WTC11 (cell line): ENCODE measurements at regions not wholly inside any gene's neighbourhood (a gene's known extent, or its start where the extent isn't known, plus 50 kb on each side); places are given as distances from the start of the nearest gene placed in this dataset.

Experiments used
- ATAC-seq: fragments of 200-7000 bp; cut with Tn5 transposase; 2 replicates; pipeline ENCODE4 v1.10.0; 2021; ENCODE audit warnings: mild to moderate bottlenecking, moderate library complexity
- CTCF ChIA-PET: fragments of 300-600 bp; sonication (Branson Sonifier 250); formaldehyde crosslinking; loops from one replicate; lab custom pipeline; 2021; ENCODE audit warnings: antibody characterized with exemption; lab: Charles Lee
- POLR2A ChIA-PET: fragments of 350-600 bp; sonication (Branson Sonifier 250); formaldehyde crosslinking; loops from one replicate; lab custom pipeline; 2021; ENCODE audit warnings: antibody characterized with exemption; lab: Charles Lee
- DNase-seq: peaks from one replicate; pipeline ENCODE4 v3.0.0; 2021; ENCODE audit warnings: low spot score
- H3K27ac Mint-ChIP-seq: 2 replicates; pipeline ENCODE4 v1.8.0; 2021; ENCODE audit warnings: mixed read lengths
- H3K27me3 Mint-ChIP-seq: 2 replicates; pipeline ENCODE4 v1.8.0; 2021; ENCODE audit warnings: low read depth, mild to moderate bottlenecking, moderate library complexity, mixed read lengths
- H3K36me3 Mint-ChIP-seq: 2 replicates; pipeline ENCODE4 v1.8.0; 2021; ENCODE audit warnings: mixed read lengths
- H3K4me1 Mint-ChIP-seq: 2 replicates; pipeline ENCODE4 v1.8.0; 2022; ENCODE audit warnings: mixed read lengths
- H3K4me3 Mint-ChIP-seq: 2 replicates; pipeline ENCODE4 v1.8.0; 2021; ENCODE audit warnings: mild to moderate bottlenecking, moderate library complexity, mixed read lengths
- H3K9me3 Mint-ChIP-seq: 2 replicates; pipeline ENCODE4 v1.8.0; 2021; ENCODE audit warnings: mixed read lengths
- ATF1 ChIP-seq: sonication (generic); formaldehyde crosslinking; IDR thresholded peaks from 2 replicates; pipeline ENCODE4 v1.8.1; 2023; ENCODE audit warnings: mild to moderate bottlenecking, moderate library complexity, missing genetic modification reagents
- CBFB ChIP-seq: sonication (generic); formaldehyde crosslinking; IDR thresholded peaks from 2 replicates; pipeline ENCODE4 v1.8.1; 2022; ENCODE audit warnings: mild to moderate bottlenecking, low read depth, missing genetic modification reagents
- ESRRA ChIP-seq: sonication (generic); formaldehyde crosslinking; IDR thresholded peaks from 2 replicates; pipeline ENCODE4 v1.8.1; 2022; ENCODE audit warnings: mild to moderate bottlenecking, missing genetic modification reagents, borderline replicate concordance
- FOXP1 ChIP-seq: sonication (generic); formaldehyde crosslinking; IDR thresholded peaks from 2 replicates; pipeline ENCODE4 v1.8.0; 2022; ENCODE audit warnings: missing genetic modification reagents, mild to moderate bottlenecking, moderate library complexity, borderline replicate concordance
- GABPB1 ChIP-seq: sonication (generic); formaldehyde crosslinking; IDR thresholded peaks from 2 replicates; pipeline ENCODE4 v1.8.1; 2023; ENCODE audit warnings: mild to moderate bottlenecking, missing genetic modification reagents
- HMGA2 ChIP-seq: fragments of 250-450 bp; sonication (Bioruptor Pico); IDR thresholded peaks from 2 replicates; pipeline ENCODE4 v1.4.0; 2021; ENCODE audit warnings: mild to moderate bottlenecking, moderate library complexity
- JAZF1 ChIP-seq: fragments of 250-450 bp; sonication (Bioruptor Pico); IDR thresholded peaks from 2 replicates; pipeline ENCODE4 v1.9.0; 2021; ENCODE audit warnings: moderate library complexity, mild to moderate bottlenecking, inconsistent platforms
- JUN ChIP-seq: sonication (generic); formaldehyde crosslinking; IDR thresholded peaks from 2 replicates; pipeline ENCODE4 v1.8.0; 2023; ENCODE audit warnings: mild to moderate bottlenecking, missing genetic modification reagents
- KAT7 ChIP-seq: sonication (generic); formaldehyde crosslinking; IDR thresholded peaks from 2 replicates; pipeline ENCODE4 v1.8.1; 2023; ENCODE audit warnings: missing genetic modification reagents, mild to moderate bottlenecking, borderline replicate concordance
- MYBL2 ChIP-seq: sonication (generic); formaldehyde crosslinking; IDR thresholded peaks from 2 replicates; pipeline ENCODE4 v1.8.1; 2023; ENCODE audit warnings: mild to moderate bottlenecking, moderate library complexity, missing genetic modification reagents
- NR1H2 ChIP-seq: sonication (generic); formaldehyde crosslinking; IDR thresholded peaks from 2 replicates; pipeline ENCODE4 v1.9.0; 2021; ENCODE audit warnings: mild to moderate bottlenecking, moderate library complexity, missing genetic modification reagents
- PRDM15 ChIP-seq: sonication (generic); formaldehyde crosslinking; IDR thresholded peaks from 2 replicates; pipeline ENCODE4 v1.8.0; 2022; ENCODE audit warnings: missing genetic modification reagents
- PRRX2 ChIP-seq: fragments of 250-450 bp; sonication (Bioruptor Pico); IDR thresholded peaks from 2 replicates; pipeline ENCODE4 v1.8.0; 2021; ENCODE audit warnings: mild to moderate bottlenecking
- SOX15 ChIP-seq: fragments of 250-450 bp; sonication (Bioruptor Pico); IDR thresholded peaks from 2 replicates; pipeline ENCODE4 v1.9.0; 2021; ENCODE audit warnings: mild to moderate bottlenecking
- TCF7 ChIP-seq: sonication (generic); formaldehyde crosslinking; IDR thresholded peaks from 2 replicates; pipeline ENCODE4 v1.8.0; 2022; ENCODE audit warnings: mild to moderate bottlenecking, low read depth, missing genetic modification reagents, moderate library complexity
- ZNF232 ChIP-seq: sonication (generic); formaldehyde crosslinking; IDR thresholded peaks from 2 replicates; pipeline ENCODE4 v1.8.0; 2022; ENCODE audit warnings: mild to moderate bottlenecking, missing genetic modification reagents
- ZNF263 ChIP-seq: sonication (generic); formaldehyde crosslinking; IDR thresholded peaks from 2 replicates; pipeline ENCODE4 v1.8.1; 2022; ENCODE audit warnings: low read depth, mild to moderate bottlenecking, moderate library complexity, missing genetic modification reagents
- ZNF317 ChIP-seq: sonication (generic); formaldehyde crosslinking; IDR thresholded peaks from 2 replicates; pipeline ENCODE4 v1.8.1; 2023; ENCODE audit warnings: low read depth, mild to moderate bottlenecking, moderate library complexity, missing genetic modification reagents, borderline replicate concordance
- ZNF671 ChIP-seq: fragments of 250-450 bp; sonication (Bioruptor Pico); IDR thresholded peaks from 2 replicates; pipeline ENCODE4 v1.8.0; 2021; ENCODE audit warnings: mild to moderate bottlenecking
- TF ChIP-seq, protein P1 (sequence below): sonication (generic); formaldehyde crosslinking; IDR thresholded peaks from 2 replicates; pipeline ENCODE4 v1.8.1; 2023; ENCODE audit warnings: mild to moderate bottlenecking, missing genetic modification reagents, moderate library complexity
- TF ChIP-seq, protein P2 (sequence below): sonication (generic); formaldehyde crosslinking; IDR thresholded peaks from 2 replicates; pipeline ENCODE4 v1.8.0; 2022; ENCODE audit warnings: mild to moderate bottlenecking, missing genetic modification reagents
- TF ChIP-seq, protein P3 (sequence below): sonication (generic); formaldehyde crosslinking; IDR thresholded peaks from 2 replicates; pipeline ENCODE4 v1.8.0; 2022; ENCODE audit warnings: mild to moderate bottlenecking, missing genetic modification reagents
- TF ChIP-seq, protein P4 (sequence below): fragments of 250-450 bp; sonication (Bioruptor Pico); IDR thresholded peaks from 2 replicates; pipeline ENCODE4 v1.8.0; 2021; ENCODE audit warnings: mild to moderate bottlenecking

- TF ChIP-seq TCF7 (CRISPR knock-in tag), result no peak
- no peak for TF ChIP-seq JUN
- no peak for TF ChIP-seq PRDM15
- TF ChIP-seq, protein P1, sequence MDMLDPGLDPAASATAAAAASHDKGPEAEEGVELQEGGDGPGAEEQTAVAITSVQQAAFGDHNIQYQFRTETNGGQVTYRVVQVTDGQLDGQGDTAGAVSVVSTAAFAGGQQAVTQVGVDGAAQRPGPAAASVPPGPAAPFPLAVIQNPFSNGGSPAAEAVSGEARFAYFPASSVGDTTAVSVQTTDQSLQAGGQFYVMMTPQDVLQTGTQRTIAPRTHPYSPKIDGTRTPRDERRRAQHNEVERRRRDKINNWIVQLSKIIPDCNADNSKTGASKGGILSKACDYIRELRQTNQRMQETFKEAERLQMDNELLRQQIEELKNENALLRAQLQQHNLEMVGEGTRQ, result no peak
- no peak for TF ChIP-seq KAT7 (CRISPR knock-in tag)
- no peak for TF ChIP-seq ESRRA
- no peak for TF ChIP-seq PRRX2
- TF ChIP-seq ZNF317 (CRISPR knock-in tag), result no peak
- TF ChIP-seq, protein P2, sequence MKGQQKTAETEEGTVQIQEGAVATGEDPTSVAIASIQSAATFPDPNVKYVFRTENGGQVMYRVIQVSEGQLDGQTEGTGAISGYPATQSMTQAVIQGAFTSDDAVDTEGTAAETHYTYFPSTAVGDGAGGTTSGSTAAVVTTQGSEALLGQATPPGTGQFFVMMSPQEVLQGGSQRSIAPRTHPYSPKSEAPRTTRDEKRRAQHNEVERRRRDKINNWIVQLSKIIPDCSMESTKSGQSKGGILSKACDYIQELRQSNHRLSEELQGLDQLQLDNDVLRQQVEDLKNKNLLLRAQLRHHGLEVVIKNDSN (CRISPR knock-in tag), result no peak
- TF ChIP-seq HMGA2 (CRISPR knock-in tag), result no peak
- TF ChIP-seq ZNF671 (CRISPR knock-in tag), result no peak
Observed at GRCh38 chr6:4327841-4328240, 192.5 kb upstream of the ECI2 start (continued).

DNA sequence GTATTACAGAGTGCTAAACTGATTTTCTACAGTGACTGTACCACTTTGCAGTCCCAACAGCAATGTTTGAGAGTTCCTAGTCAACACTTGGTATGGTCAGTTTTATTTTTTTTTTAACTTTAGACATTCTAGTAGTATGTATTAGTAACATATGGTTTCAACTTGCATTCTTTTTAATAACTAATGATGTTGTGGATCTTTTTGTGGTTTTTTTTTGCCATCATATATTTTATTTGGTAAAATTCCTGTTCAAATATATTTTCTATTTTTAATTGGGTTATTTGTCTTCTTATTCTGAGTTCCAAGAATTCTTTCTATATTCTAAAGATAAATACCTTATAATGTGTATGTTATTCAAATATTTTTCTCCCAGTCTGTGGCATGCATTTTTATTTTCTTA is 189.4 kb upstream of the ECI2 start:
- Mint-ChIP-seq H3K4me1 (peaks cover 27% of the 10 kb centered on the region), H3K27ac (no peak overlapping the region), H3K27me3 (no peaks in the 10 kb centered on the region; the same call in 1 of the 2 replicates), H3K36me3 (no peaks in the 10 kb centered on the region), H3K4me3 (no peak overlapping the region), H3K9me3 (peaks cover 3% of the 10 kb centered on the region; the same call in 1 of the 2 replicates)
- ATAC-seq (no peak), DNase-seq (no peak)
- CTCF ChIA-PET, result interaction anchor here (0.6 kb wide), 1 partner anchor 205 kb away, joined by 3 read pairs; no protein-coding TSS in a partner anchor
- POLR2A ChIA-PET, result no interaction called here
- no peak for TF ChIP-seq ESRRA
- no peak for TF ChIP-seq ZNF317 (CRISPR knock-in tag)
- TF ChIP-seq GABPB1 (CRISPR knock-in tag), result no peak
- no peak for TF ChIP-seq ZNF232

DNA sequence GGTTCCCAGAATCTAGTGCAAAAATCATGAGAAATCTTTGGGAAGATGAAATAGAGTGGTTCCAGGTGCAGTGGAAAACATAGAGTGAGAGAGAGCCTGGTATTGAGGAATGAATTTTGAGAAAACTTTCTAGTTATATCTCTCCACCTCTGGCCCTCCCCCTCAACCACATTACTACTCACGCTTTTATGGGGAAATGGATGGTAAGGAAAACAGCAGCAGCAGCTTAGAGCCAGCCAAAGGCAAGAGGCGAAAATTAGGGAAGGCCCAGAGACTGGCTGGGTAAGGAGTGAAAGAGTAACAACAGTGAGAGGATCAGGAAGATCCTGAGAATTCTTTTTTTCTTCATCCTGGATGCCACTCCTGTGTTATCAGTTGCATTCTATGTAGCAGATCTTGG is 187.9 kb upstream of the ECI2 start:
- CTCF ChIA-PET, result interaction anchor here (0.7 kb wide), 1 partner anchor 781 kb away, joined by 3 read pairs; no protein-coding TSS in a partner anchor
- H3K9me3 Mint-ChIP-seq, result peaks cover under 1% of the 10 kb centered on the region; the same call in 1 of the 2 replicates
- POLR2A ChIA-PET, result no interaction called here
- H3K36me3 Mint-ChIP-seq, result no peaks in the 10 kb centered on the region
- H3K4me3 Mint-ChIP-seq, result no peak overlapping the region
- no peak overlapping the region for H3K27ac Mint-ChIP-seq
- DNase-seq (no peak), ATAC-seq (no peak)
- peaks cover under 1% of the 10 kb centered on the region; the same call in 1 of the 2 replicates for H3K27me3 Mint-ChIP-seq
- peaks cover 36% of the 10 kb centered on the region for H3K4me1 Mint-ChIP-seq
- TF ChIP-seq ZNF263 (CRISPR knock-in tag) (no peak), PRRX2 (no peak), CBFB (CRISPR knock-in tag) (no peak), SOX15 (CRISPR knock-in tag) (no peak), ATF1 (no peak), NR1H2 (CRISPR knock-in tag) (no peak), JAZF1 (CRISPR knock-in tag) (no peak), MYBL2 (no peak), FOXP1 (CRISPR knock-in tag) (no peak), PRDM15 (no peak)
- TF ChIP-seq, protein P3, sequence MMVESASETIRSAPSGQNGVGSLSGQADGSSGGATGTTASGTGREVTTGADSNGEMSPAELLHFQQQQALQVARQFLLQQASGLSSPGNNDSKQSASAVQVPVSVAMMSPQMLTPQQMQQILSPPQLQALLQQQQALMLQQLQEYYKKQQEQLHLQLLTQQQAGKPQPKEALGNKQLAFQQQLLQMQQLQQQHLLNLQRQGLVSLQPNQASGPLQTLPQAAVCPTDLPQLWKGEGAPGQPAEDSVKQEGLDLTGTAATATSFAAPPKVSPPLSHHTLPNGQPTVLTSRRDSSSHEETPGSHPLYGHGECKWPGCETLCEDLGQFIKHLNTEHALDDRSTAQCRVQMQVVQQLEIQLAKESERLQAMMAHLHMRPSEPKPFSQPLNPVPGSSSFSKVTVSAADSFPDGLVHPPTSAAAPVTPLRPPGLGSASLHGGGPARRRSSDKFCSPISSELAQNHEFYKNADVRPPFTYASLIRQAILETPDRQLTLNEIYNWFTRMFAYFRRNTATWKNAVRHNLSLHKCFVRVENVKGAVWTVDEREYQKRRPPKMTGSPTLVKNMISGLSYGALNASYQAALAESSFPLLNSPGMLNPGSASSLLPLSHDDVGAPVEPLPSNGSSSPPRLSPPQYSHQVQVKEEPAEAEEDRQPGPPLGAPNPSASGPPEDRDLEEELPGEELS (CRISPR knock-in tag), result no peak
- TF ChIP-seq, protein P4, sequence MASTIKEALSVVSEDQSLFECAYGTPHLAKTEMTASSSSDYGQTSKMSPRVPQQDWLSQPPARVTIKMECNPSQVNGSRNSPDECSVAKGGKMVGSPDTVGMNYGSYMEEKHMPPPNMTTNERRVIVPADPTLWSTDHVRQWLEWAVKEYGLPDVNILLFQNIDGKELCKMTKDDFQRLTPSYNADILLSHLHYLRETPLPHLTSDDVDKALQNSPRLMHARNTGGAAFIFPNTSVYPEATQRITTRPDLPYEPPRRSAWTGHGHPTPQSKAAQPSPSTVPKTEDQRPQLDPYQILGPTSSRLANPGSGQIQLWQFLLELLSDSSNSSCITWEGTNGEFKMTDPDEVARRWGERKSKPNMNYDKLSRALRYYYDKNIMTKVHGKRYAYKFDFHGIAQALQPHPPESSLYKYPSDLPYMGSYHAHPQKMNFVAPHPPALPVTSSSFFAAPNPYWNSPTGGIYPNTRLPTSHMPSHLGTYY (CRISPR knock-in tag), result no peak
